ENCODE measurements at regions not wholly inside any gene's neighbourhood (a gene's known extent, or its start where the extent isn't known, plus 50 kb on each side); places are given as distances from the start of the nearest gene placed in this dataset.

- Mint-ChIP-seq H3K4me3 (ENCODE audit: unreplicated experiment) (no peak overlapping the region), H3K4me1 (ENCODE audit: low read depth) (peaks cover 5% of the 10 kb centered on the region), H3K36me3 (ENCODE audit: low read depth) (no peaks in the 10 kb centered on the region), H3K9me3 (ENCODE audit: low read depth) (no peaks in the 10 kb centered on the region), H3K27me3 (ENCODE audit: low read depth) (peaks cover 2% of the 10 kb centered on the region), H3K27ac (ENCODE audit: unreplicated experiment) (no peak overlapping the region)
- no peak for TF ChIP-seq CTCF (IDR thresholded peaks at IDR 0.05)
- DNase-seq (ENCODE audit: low spot score), result no peak
These were observed 163.3 kb downstream of the VEGFA start for GRCh38 chr6:43933148-43933885.

- Mint-ChIP-seq H3K9me3 (ENCODE audit: low read depth) (no peaks in the 10 kb centered on the region), H3K4me3 (ENCODE audit: unreplicated experiment) (no peak overlapping the region)
These were observed 162.5 kb downstream of the VEGFA start for GRCh38 chr6:43932259-43933147.

GRCh38 chr6:43931201-43931600 is 161.2 kb downstream of the VEGFA start:
- Mint-ChIP-seq H3K4me3 (ENCODE audit: unreplicated experiment) (no peak overlapping the region), H3K27me3 (ENCODE audit: low read depth) (no peaks in the 10 kb centered on the region), H3K9me3 (ENCODE audit: low read depth) (no peaks in the 10 kb centered on the region), H3K4me1 (ENCODE audit: low read depth) (peaks cover 24% of the 10 kb centered on the region), H3K36me3 (ENCODE audit: low read depth) (no peaks in the 10 kb centered on the region), H3K27ac (ENCODE audit: unreplicated experiment) (no peak overlapping the region)
- no peak for TF ChIP-seq CTCF (IDR thresholded peaks at IDR 0.05)
- DNase-seq (ENCODE audit: low spot score), result no peak

More at GRCh38 chr6:43932259-43933147, 162.5 kb downstream of the VEGFA start:
- Mint-ChIP-seq H3K4me1 (ENCODE audit: low read depth) (peaks cover 11% of the 10 kb centered on the region), H3K27me3 (ENCODE audit: low read depth) (no peaks in the 10 kb centered on the region), H3K27ac (ENCODE audit: unreplicated experiment) (no peak overlapping the region), H3K36me3 (ENCODE audit: low read depth) (no peaks in the 10 kb centered on the region)
- TF ChIP-seq CTCF (IDR thresholded peaks at IDR 0.05), result no peak
- DNase-seq (ENCODE audit: low spot score), result no peak

- no peak for TF ChIP-seq CTCF (IDR thresholded peaks at IDR 0.05)
- H3K4me3 Mint-ChIP-seq (ENCODE audit: unreplicated experiment), result no peak overlapping the region
- DNase-seq (ENCODE audit: low spot score), result no peak
- no peaks in the 10 kb centered on the region for H3K9me3 Mint-ChIP-seq (ENCODE audit: low read depth)
- no peaks in the 10 kb centered on the region for H3K27me3 Mint-ChIP-seq (ENCODE audit: low read depth)
- H3K27ac Mint-ChIP-seq (ENCODE audit: unreplicated experiment), result no peak overlapping the region
- H3K36me3 Mint-ChIP-seq (ENCODE audit: low read depth), result no peaks in the 10 kb centered on the region
- H3K4me1 Mint-ChIP-seq (ENCODE audit: low read depth), result peaks cover 29% of the 10 kb centered on the region
These were observed 160.6 kb downstream of the VEGFA start for GRCh38 chr6:43930440-43931154.

GRCh38 chr6:43929511-43929910 is 159.5 kb downstream of the VEGFA start:
- Mint-ChIP-seq H3K27me3 (ENCODE audit: low read depth) (no peaks in the 10 kb centered on the region), H3K4me1 (ENCODE audit: low read depth) (peaks cover 35% of the 10 kb centered on the region), H3K27ac (ENCODE audit: unreplicated experiment) (no peak overlapping the region), H3K4me3 (ENCODE audit: unreplicated experiment) (no peak overlapping the region), H3K36me3 (ENCODE audit: low read depth) (no peaks in the 10 kb centered on the region), H3K9me3 (ENCODE audit: low read depth) (no peaks in the 10 kb centered on the region)
- no peak for TF ChIP-seq CTCF (IDR thresholded peaks at IDR 0.05)
- no peak for DNase-seq (ENCODE audit: low spot score)

Measured in chondrocyte (in vitro differentiated cells).